Activated CD4-positive, CD25-positive, alpha-beta regulatory T cell treated with anti-CD3 and anti-CD28 coated beads, Interleukin-2, amount 50 U/mL, for 24 hours (primary cell): ENCODE measurements at regions not wholly inside any gene's neighbourhood (a gene's known extent, or its start where the extent isn't known, plus 50 kb on each side); places are given as distances from the start of the nearest gene placed in this dataset.

Source experiments
- ATAC-seq, 2 donors: fragments of 150-1000 bp; cut with Tn5 transposase; one replicate each; pipeline ENCODE4 v1.10.0; 2021; ENCODE audit warnings: mild to moderate bottlenecking in 1 of 2, moderate library complexity in 1 of 2

- no peak for ATAC-seq
Observed at GRCh38 chr9:88659126-88659525, 124.1 kb downstream of the NXNL2 start.

- no peak for ATAC-seq
Observed at GRCh38 chr9:88660611-88661010, 125.6 kb downstream of the NXNL2 start.

GRCh38 chr9:88661759-88662158, 126.8 kb downstream of the NXNL2 start:
- no peak for ATAC-seq

- ATAC-seq, result no peak
Observed at GRCh38 chr9:88663771-88664419, 128.9 kb downstream of the NXNL2 start.

- ATAC-seq, result no peak
Observed at GRCh38 chr9:88664773-88665172, 129.8 kb downstream of the NXNL2 start.

- ATAC-seq, result no peak
Observed at GRCh38 chr9:88672874-88673689, 138.1 kb downstream of the NXNL2 start.

GRCh38 chr9:88673886-88674285, 138.9 kb downstream of the NXNL2 start:
- no peak for ATAC-seq

- no peak for ATAC-seq
Observed at GRCh38 chr9:88676644-88677043, 141.7 kb downstream of the NXNL2 start.

- no peak for ATAC-seq
Observed at GRCh38 chr9:88678008-88678407, 143.0 kb downstream of the NXNL2 start.

GRCh38 chr9:88678431-88678830, 143.5 kb downstream of the NXNL2 start:
- no peak for ATAC-seq

GRCh38 chr9:88680041-88680440, 145.1 kb downstream of the NXNL2 start:
- ATAC-seq, result no peak

GRCh38 chr9:88680505-88681160, 145.7 kb downstream of the NXNL2 start:
- ATAC-seq, result no peak

- ATAC-seq, result no peak
Observed at GRCh38 chr9:88681434-88681833, 146.5 kb downstream of the NXNL2 start.

GRCh38 chr9:88682431-88682831, 147.5 kb downstream of the NXNL2 start:
- no peak for ATAC-seq

GRCh38 chr9:88684046-88684445, 149.1 kb downstream of the NXNL2 start:
- ATAC-seq, result no peak

GRCh38 chr9:88684845-88685244, 149.9 kb downstream of the NXNL2 start:
- ATAC-seq, result no peak

- ATAC-seq, result no peak
Observed at GRCh38 chr9:88685966-88686365, 151.0 kb downstream of the NXNL2 start.

- ATAC-seq, result no peak
Observed at GRCh38 chr9:88689509-88690298, 154.7 kb downstream of the NXNL2 start.

- ATAC-seq, result no peak
Observed at GRCh38 chr9:88690628-88691027, 155.7 kb downstream of the NXNL2 start.

GRCh38 chr9:88691091-88691490, 156.1 kb downstream of the NXNL2 start:
- ATAC-seq, result no peak

GRCh38 chr9:88691811-88692210, 156.8 kb downstream of the NXNL2 start:
- no peak for ATAC-seq

GRCh38 chr9:88692827-88693226, 157.8 kb downstream of the NXNL2 start:
- ATAC-seq, result no peak

GRCh38 chr9:88694625-88695024, 159.6 kb downstream of the NXNL2 start:
- ATAC-seq, result no peak
